NCI-H446 treated with DMSO at 0.1 percent for 48 hours (cell line): ENCODE measurements at regions not wholly inside any gene's neighbourhood (a gene's known extent, or its start where the extent isn't known, plus 50 kb on each side); places are given as distances from the start of the nearest gene placed in this dataset.
"Not testable (repeated sequence)": the region's sequence is repeated elsewhere in the genome, so short reads cannot be mapped to it uniquely, and the experiment has no call there.

Experiments used
- DNase-seq: peaks from one replicate; lab custom pipeline; 2025; lab: John Stamatoyannopoulos, UW

- DNase-seq = no peak
Observed at GRCh38 chr3:71961891-71962290, 176.9 kb upstream of the PROK2 start.

DNA sequence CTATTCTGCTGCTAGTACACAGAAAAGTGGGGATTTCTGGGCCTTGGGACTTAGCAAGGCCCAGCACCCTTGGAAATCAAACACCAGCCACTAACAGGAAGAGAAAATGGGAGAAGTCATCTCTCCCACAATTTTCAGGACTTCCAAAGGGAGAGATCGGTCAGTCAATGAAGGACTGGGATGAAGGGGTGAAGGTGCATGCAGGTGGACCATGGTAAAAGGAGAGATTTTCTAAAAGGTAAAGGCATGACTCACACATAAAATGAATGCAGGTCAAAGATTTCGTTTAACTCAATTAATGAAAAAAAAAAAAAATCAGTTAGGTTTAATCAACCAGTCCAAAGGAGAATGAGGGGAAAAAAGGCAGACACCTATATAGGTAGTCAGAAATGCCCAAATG is 176.4 kb upstream of the PROK2 start:
- DNase-seq = no peak

- no peak for DNase-seq
Observed at GRCh38 chr3:71958533-71958932, 173.6 kb upstream of the PROK2 start.

DNA sequence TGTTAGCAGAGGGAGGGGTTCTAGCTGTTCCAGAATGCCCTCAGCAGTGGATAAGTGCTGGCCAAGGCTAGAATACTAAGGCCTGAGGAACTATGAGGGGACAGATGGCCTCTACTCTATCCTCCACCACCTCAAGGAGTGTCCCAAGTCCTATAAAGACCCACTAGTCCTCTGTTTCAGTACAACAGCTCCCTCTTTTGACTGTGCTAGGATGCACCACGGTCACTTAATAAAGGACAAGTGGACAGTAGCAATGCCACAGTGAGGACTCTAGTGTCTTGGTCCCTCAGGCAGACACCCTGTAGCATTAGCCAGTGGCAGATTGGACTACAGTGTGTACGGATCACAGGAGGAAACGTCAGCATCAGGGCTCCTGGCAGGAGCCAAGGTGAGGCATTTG is 171.8 kb upstream of the PROK2 start:
- no peak for DNase-seq

DNA sequence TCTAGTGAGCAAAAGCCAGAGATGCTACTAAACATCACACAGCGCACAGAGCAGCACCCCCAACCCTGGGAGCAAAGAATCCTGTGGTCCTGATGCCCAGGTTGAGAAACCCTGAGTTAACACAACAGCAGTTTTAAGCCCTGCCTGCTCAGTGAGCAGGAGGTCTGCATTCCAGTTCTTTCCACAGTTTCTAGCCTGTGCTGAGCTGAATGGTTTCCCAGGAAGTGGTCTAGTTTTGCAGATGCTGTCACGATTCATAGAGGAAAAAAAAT is 171.1 kb upstream of the PROK2 start:
- no peak for DNase-seq

GRCh38 chr3:71955240-71956068 is 170.5 kb upstream of the PROK2 start:
- DNase-seq = peak; percentile 38

- DNase-seq = no peak
Observed at GRCh38 chr3:71951842-71952241, 166.9 kb upstream of the PROK2 start.

GRCh38 chr3:71951361-71951760 is 166.4 kb upstream of the PROK2 start:
- DNase-seq = no peak

- DNase-seq = no peak
Observed at GRCh38 chr3:71949442-71949841, 164.5 kb upstream of the PROK2 start.

DNA sequence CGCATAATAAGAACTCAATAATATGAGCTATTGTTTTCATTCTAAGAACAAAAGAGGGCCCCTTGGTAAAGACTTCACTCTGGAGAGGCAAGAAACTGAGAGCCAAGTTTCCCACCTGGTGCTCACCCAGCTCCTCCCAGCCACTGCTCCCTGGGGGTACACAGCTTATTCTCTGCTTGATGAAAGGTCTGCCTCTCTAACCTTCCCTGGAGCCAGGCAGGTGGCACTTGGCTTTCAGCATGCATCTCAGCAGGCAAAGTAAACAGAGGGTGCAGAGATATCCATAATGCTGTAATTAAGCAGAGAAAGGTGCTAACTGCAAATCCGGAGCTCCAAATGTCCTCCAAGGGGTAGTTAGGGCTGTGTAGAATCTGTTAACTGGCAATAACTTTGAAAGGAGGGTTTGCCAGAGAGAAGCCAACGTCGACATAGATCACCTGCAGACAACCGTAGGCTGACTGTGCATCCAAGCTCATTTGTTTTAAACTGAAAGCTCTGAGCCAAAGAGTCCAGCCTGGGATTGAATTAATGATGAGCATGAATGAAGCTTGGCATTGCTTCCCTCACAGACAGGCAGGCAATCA is 159.6 kb upstream of the PROK2 start:
- no peak for DNase-seq

GRCh38 chr3:71942432-71943187 is 157.7 kb upstream of the PROK2 start:
- no peak for DNase-seq

DNA sequence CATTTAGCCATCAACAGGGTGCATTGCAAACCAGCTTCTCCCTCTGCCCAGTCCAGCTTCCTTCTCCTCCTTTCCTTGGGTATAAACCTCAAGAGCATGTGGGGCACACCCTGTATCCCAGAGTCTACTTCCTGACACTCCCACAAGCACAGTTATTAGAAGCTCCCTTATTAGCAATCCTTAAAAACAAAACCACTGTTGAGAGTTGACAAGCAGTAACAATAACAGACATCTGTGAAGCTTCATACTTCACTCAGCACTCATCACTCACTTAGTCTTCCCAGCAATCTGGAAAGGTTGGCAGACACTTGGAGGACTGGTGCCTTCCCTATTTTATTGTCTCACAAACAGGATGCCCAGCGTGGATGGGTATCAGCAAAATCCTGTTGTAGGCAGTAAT is 155.5 kb upstream of the PROK2 start:
- no peak for DNase-seq

DNA sequence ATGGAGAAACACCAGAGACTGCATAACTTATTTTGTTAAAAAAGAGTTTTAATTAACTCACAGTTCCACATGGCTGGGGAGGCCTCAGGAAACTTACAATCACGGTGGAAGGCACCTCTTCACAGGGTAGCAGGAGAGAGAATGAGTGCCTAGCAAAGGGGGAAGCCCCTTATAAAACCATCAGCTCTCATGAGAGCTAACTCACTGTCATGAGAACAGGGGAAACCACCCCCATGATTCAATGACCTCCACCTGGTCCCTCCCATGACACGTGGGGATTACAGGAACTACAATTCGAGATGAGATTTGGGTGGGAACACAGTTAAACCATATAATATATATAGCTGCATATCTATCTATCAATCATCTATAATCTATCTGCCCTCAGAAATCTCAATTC is 153.1 kb upstream of the PROK2 start:
- not testable (repeated sequence) for DNase-seq

- DNase-seq = no peak
Observed at GRCh38 chr3:71936681-71937080, 151.7 kb upstream of the PROK2 start.

DNA sequence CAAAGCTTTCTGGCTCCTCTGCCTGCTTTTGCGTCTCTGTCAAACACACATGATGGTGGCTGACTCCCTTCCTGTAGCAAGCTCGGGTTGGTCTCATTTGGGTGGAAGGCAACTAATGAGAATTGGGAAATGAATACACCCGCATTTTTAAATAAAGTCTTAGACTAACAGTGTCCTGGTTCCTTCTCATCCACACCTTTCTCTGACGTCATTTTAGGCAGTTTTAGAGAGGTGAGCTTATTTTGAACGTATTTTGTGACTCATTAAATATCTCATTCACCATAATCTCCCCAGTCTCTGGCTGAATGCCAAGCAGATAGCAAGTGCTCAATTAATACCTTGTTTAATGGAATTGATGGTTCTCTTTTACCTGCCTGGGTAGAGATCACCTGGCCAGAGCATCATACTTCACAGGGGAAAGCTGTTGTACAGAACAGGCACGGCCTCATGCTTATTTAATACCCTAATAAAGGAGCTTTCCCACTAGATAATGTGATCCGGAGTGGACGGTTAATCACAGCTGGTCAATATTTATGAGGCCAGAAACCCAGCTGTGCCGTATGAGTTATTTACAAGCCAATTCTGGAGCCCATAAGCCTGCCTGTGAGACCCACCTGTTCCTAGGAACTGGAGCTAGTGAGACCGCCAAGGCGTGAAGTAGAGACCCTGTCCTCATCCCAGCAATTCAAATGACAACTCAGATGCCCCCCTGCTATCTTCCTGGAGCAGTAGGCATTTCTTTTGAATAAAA is 149.7 kb upstream of the PROK2 start:
- DNase-seq = no peak

- no peak for DNase-seq
Observed at GRCh38 chr3:71931922-71932321, 147.0 kb upstream of the PROK2 start.

DNA sequence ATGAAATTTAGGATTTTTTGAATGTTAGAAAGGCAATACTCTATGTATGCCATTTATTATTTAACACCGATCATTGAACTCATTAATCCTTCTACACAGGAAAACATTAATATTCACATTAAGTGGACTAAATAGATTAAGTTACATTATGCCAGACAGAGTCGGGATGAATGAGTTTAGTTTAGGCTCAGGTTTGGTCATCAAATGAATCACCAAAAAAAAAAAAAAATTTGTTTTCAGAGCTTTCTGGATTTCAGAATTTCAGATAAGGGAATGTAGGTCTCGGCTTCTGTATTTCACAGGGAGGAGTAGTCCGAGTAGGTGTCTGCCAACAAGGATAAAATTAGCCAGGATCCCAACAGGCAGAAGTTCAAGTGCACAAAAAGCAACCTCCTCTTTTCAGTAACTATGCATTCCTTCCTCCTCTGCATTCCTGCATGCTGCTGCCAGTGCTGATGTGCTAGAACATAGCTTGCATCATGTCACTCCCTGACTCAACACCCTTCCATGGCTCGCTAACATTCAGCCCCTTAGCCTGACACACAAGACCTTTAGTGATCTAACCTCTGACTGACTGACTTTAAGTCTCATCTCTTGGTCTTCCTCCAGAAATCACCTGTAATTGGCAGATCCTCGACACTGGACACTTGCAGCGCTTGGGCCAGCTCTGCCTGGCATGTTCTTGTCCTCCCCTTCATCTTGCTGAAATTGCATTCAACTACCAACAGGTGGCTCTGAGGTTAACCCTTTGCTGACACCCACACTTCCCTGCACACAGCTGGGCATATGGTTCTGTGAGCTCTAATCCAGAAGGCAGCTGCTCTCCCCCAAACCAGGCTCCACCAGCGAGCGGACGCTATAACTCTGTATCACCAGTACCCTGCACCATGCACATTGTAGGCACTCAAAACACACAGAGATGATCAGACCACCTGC is 145.4 kb upstream of the PROK2 start:
- DNase-seq = no peak

DNA sequence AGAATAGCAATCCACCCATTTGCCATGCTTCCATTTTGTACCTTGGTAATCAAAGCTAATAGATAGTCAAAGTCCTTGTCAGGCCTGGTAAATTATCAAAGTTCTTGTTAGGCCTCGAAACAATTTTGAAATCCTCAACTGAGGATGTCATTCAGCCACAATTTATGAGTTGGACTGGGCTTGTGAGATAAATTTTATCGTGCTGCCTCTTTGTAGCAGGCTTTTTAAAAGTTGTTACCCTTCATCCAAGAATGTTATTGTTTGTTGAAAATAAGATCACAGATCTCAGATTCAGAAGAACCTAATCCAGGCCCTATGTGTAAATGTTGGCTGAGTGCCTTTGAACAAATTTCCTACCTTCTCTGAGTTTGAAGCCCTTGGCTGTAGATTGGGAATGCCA is 143.3 kb upstream of the PROK2 start:
- no peak for DNase-seq

DNA sequence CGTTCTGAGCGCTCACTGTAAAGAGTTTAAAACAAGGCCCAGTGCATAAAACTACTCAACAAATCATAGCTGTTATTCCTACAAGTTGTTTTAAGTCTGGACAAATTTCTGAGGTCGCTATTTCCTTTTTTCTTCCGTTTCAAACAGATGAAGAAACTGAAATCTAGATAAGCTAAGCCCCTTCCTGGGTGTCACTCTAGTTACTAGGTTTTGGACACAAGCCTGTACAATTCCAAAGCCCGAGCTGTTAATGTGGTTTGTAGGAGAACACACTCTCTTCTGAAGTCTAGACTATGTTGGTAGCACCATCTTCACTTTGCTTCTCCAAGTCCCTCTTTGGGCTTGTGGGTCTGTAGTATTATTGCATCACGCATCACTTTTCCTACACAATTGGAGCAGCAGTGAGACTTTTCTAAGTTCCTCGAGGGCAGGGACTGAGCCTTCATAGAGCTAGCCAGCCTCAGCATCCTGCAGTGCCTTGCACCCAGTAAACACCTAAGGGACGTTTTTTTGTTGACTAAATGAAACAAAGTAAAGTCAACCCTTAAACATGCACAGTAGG is 142.6 kb upstream of the PROK2 start:
- DNase-seq = no peak

- no peak for DNase-seq
Observed at GRCh38 chr3:71926616-71927015, 141.7 kb upstream of the PROK2 start.

- no peak for DNase-seq
Observed at GRCh38 chr3:71926262-71926600, 141.3 kb upstream of the PROK2 start.
